HEK293 (cell line): ENCODE measurements at regions not wholly inside any gene's neighbourhood (a gene's known extent, or its start where the extent isn't known, plus 50 kb on each side); places are given as distances from the start of the nearest gene placed in this dataset.

Source experiments
- CTCF ChIA-PET: fragments of 350-600 bp; formaldehyde crosslinking; extraction: SDS; loops from one replicate; lab custom pipeline; 2021; ENCODE audit warnings: antibody characterized with exemption; lab: Yijun Ruan, JAX
- POLR2A ChIA-PET: fragments of 300-600 bp; formaldehyde crosslinking; extraction: SDS; loops from one replicate; lab custom pipeline; 2020; ENCODE audit warnings: antibody characterized with exemption, inconsistent platforms; lab: Yijun Ruan, JAX
- H3K27ac ChIP-seq: fragments of 200-500 bp; sonication (Bioruptor generic); 2 replicates; pipeline ENCODE4 v1.5.1; 2014; ENCODE audit warnings: low read depth, low read length, control low read depth, inconsistent platforms; ENCODE audit errors: extremely low read depth
- H3K36me3 ChIP-seq, 2 experiments: fragments of 200-500 bp in 1 of 2; sonication (Bioruptor generic) in 1 of 2; 1 replicate in 1 of 2; 2 replicates in 1 of 2; pipeline ENCODE4 v1.5.1; 2014 to 2017; ENCODE audit warnings: inconsistent platforms in 2 of 2, low read length in 2 of 2; ENCODE audit not compliant: control insufficient read depth in 2 of 2, insufficient read depth in 1 of 2
- H3K4me1 ChIP-seq: fragments of 200-500 bp; sonication (Bioruptor generic); 2 replicates; pipeline ENCODE4 v1.5.1; 2014; ENCODE audit warnings: mild to moderate bottlenecking, low read length, inconsistent platforms; ENCODE audit not compliant: control insufficient read depth, insufficient read depth
- H3K4me3 ChIP-seq: 2 replicates; pipeline ENCODE4 v1.5.1; 2011; ENCODE audit warnings: low read depth, mild to moderate bottlenecking, control low read depth, low read length, moderate library complexity
- H3K9me3 ChIP-seq: fragments of 200-500 bp; sonication (Bioruptor generic); 2 replicates; pipeline ENCODE4 v1.5.1; 2014; ENCODE audit warnings: low read depth, low read length, inconsistent platforms; ENCODE audit not compliant: control insufficient read depth, insufficient read depth
- AEBP2 ChIP-seq: fragments of 450-650 bp; formaldehyde crosslinking; IDR thresholded peaks from 2 replicates; pipeline ENCODE4 v1.5.1; 2016; ENCODE audit warnings: missing biosample characterization, missing genetic modification characterization, borderline replicate concordance
- BCL6B ChIP-seq: fragments of 450-650 bp; formaldehyde crosslinking; IDR thresholded peaks from 2 replicates; pipeline ENCODE4 v1.5.1; 2017; ENCODE audit warnings: missing biosample characterization, missing genetic modification characterization
- GFI1B ChIP-seq: fragments of 450-650 bp; formaldehyde crosslinking; IDR thresholded peaks from 2 replicates; pipeline ENCODE4 v1.5.1; 2016; ENCODE audit warnings: missing biosample characterization, missing genetic modification characterization
- OSR2 ChIP-seq: fragments of 450-650 bp; formaldehyde crosslinking; IDR thresholded peaks from 2 replicates; pipeline ENCODE4 v1.5.1; 2016; ENCODE audit warnings: missing biosample characterization, missing genetic modification characterization
- PRDM2 ChIP-seq: fragments of 450-650 bp; formaldehyde crosslinking; IDR thresholded peaks from 2 replicates; pipeline ENCODE4 v1.5.1; 2016; ENCODE audit warnings: missing biosample characterization, missing genetic modification characterization, borderline replicate concordance
- ZBTB21 ChIP-seq: fragments of 450-650 bp; formaldehyde crosslinking; IDR thresholded peaks from 2 replicates; pipeline ENCODE4 v1.5.1; 2017; ENCODE audit warnings: missing biosample characterization, missing genetic modification characterization
- ZFHX2 ChIP-seq: fragments of 450-650 bp; formaldehyde crosslinking; conservative IDR thresholded peaks from 2 replicates; pipeline ENCODE4 v1.5.1; 2016; ENCODE audit warnings: missing biosample characterization, missing genetic modification characterization
- ZNF114 ChIP-seq: fragments of 450-650 bp; formaldehyde crosslinking; IDR thresholded peaks from 2 replicates; pipeline ENCODE4 v1.5.0; 2017; ENCODE audit warnings: missing biosample characterization, missing genetic modification characterization
- ZNF132 ChIP-seq: fragments of 450-650 bp; formaldehyde crosslinking; IDR thresholded peaks from 2 replicates; pipeline ENCODE4 v1.5.1; 2017; ENCODE audit warnings: missing biosample characterization, missing genetic modification characterization, borderline replicate concordance
- ZNF148 ChIP-seq: fragments of 450-650 bp; formaldehyde crosslinking; IDR thresholded peaks from 2 replicates; pipeline ENCODE4 v1.5.0; 2017; ENCODE audit warnings: missing biosample characterization, missing genetic modification characterization, borderline replicate concordance
- ZNF169 ChIP-seq: fragments of 450-650 bp; formaldehyde crosslinking; IDR thresholded peaks from 2 replicates; pipeline ENCODE4 v1.5.1; 2016; ENCODE audit warnings: missing biosample characterization, missing genetic modification characterization
- ZNF2 ChIP-seq: fragments of 450-650 bp; formaldehyde crosslinking; IDR thresholded peaks from 2 replicates; pipeline ENCODE4 v1.5.1; 2016; ENCODE audit warnings: missing biosample characterization, missing genetic modification characterization
- ZNF266 ChIP-seq: fragments of 450-650 bp; formaldehyde crosslinking; IDR thresholded peaks from 2 replicates; pipeline ENCODE4 v1.5.1; 2016; ENCODE audit warnings: missing biosample characterization, missing genetic modification characterization, low read depth
- ZNF391 ChIP-seq: fragments of 450-650 bp; formaldehyde crosslinking; IDR thresholded peaks from 2 replicates; pipeline ENCODE4 v1.5.1; 2016; ENCODE audit warnings: low read depth, missing biosample characterization, missing genetic modification characterization, borderline replicate concordance
- ZNF600 ChIP-seq: fragments of 450-650 bp; formaldehyde crosslinking; IDR thresholded peaks from 2 replicates; pipeline ENCODE4 v1.5.1; 2016; ENCODE audit warnings: missing biosample characterization, missing genetic modification characterization
- ZNF621 ChIP-seq: fragments of 450-650 bp; formaldehyde crosslinking; IDR thresholded peaks from 2 replicates; pipeline ENCODE4 v1.5.1; 2017; ENCODE audit warnings: missing biosample characterization, missing genetic modification characterization
- ZNF626 ChIP-seq: fragments of 450-650 bp; sonication (Bioruptor Pico); formaldehyde crosslinking; IDR thresholded peaks from 2 replicates; pipeline ENCODE4 v1.5.1; 2018; ENCODE audit warnings: missing biosample characterization, missing genetic modification characterization, inconsistent platforms
- TF ChIP-seq, protein P1 (sequence below): fragments of 450-650 bp; IDR thresholded peaks from 2 replicates; pipeline ENCODE4 v1.5.1; 2018; ENCODE audit warnings: missing biosample characterization, mild to moderate bottlenecking, missing genetic modification characterization
- TF ChIP-seq, protein P2 (sequence below): fragments of 450-650 bp; formaldehyde crosslinking; conservative IDR thresholded peaks from 2 replicates; pipeline ENCODE4 v1.5.1; 2016; ENCODE audit warnings: low read depth, missing biosample characterization, missing genetic modification characterization

DNA sequence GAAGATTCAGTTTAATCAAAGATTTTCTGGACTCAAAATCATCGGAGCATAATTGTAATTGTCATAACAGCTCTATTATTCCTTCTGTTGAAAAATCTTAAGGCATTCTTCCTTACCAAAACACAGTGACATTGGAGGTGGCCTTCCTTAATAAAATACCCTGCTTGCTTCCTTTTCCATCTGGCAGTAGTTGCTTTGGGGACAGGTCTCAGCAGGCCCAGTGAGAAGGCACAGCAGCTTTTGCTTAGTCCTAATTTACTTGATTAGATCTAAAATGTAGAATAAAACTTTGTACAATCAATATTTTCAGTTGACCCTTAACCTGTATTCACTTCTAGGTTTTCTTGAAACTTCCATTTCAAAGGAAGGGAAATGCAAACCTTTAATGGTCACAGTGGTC lies 471.6 kb downstream of the PCDH20 start (continued):
- TF ChIP-seq, protein P1, sequence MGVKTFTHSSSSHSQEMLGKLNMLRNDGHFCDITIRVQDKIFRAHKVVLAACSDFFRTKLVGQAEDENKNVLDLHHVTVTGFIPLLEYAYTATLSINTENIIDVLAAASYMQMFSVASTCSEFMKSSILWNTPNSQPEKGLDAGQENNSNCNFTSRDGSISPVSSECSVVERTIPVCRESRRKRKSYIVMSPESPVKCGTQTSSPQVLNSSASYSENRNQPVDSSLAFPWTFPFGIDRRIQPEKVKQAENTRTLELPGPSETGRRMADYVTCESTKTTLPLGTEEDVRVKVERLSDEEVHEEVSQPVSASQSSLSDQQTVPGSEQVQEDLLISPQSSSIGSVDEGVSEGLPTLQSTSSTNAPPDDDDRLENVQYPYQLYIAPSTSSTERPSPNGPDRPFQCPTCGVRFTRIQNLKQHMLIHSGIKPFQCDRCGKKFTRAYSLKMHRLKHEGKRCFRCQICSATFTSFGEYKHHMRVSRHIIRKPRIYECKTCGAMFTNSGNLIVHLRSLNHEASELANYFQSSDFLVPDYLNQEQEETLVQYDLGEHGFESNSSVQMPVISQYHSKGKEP (tag by site-specific recombination), result no peak
- no peak for TF ChIP-seq AEBP2 (tag by site-specific recombination)
- no peak for TF ChIP-seq ZNF266 (tag by site-specific recombination)
- TF ChIP-seq, protein P2, sequence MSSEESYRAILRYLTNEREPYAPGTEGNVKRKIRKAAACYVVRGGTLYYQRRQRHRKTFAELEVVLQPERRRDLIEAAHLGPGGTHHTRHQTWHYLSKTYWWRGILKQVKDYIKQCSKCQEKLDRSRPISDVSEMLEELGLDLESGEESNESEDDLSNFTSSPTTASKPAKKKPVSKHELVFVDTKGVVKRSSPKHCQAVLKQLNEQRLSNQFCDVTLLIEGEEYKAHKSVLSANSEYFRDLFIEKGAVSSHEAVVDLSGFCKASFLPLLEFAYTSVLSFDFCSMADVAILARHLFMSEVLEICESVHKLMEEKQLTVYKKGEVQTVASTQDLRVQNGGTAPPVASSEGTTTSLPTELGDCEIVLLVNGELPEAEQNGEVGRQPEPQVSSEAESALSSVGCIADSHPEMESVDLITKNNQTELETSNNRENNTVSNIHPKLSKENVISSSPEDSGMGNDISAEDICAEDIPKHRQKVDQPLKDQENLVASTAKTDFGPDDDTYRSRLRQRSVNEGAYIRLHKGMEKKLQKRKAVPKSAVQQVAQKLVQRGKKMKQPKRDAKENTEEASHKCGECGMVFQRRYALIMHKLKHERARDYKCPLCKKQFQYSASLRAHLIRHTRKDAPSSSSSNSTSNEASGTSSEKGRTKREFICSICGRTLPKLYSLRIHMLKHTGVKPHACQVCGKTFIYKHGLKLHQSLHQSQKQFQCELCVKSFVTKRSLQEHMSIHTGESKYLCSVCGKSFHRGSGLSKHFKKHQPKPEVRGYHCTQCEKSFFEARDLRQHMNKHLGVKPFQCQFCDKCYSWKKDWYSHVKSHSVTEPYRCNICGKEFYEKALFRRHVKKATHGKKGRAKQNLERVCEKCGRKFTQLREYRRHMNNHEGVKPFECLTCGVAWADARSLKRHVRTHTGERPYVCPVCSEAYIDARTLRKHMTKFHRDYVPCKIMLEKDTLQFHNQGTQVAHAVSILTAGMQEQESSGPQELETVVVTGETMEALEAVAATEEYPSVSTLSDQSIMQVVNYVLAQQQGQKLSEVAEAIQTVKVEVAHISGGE, result no peak

- POLR2A ChIA-PET, result no interaction called here
- H3K4me1 ChIP-seq, result no peaks in the 10 kb centered on the region
- no peak overlapping the region for H3K27ac ChIP-seq
- CTCF ChIA-PET, result no interaction called here
- no peak overlapping the region for H3K4me3 ChIP-seq
- H3K36me3 ChIP-seq, result no peaks in the 10 kb centered on the region
- H3K9me3 ChIP-seq, result no peaks in the 10 kb centered on the region
- TF ChIP-seq OSR2 (tag by site-specific recombination) (no peak), ZNF600 (no peak), ZBTB21 (tag by site-specific recombination) (no peak), BCL6B (tag by site-specific recombination) (no peak), GFI1B (tag by site-specific recombination) (no peak), ZNF132 (tag by site-specific recombination) (no peak), ZNF621 (no peak), ZNF148 (tag by site-specific recombination) (no peak), ZNF626 (no peak), ZNF391 (no peak), PRDM2 (no peak), ZNF114 (tag by site-specific recombination) (no peak), ZFHX2 (no peak), ZNF169 (tag by site-specific recombination) (no peak), ZNF2 (tag by site-specific recombination) (no peak)
Observed at GRCh38 chr13:60936281-60936680, 479.4 kb downstream of the PCDH20 start.
